CD4-positive, CD25-positive, alpha-beta regulatory T cell (primary cell): ENCODE measurements at regions not wholly inside any gene's neighbourhood (a gene's known extent, or its start where the extent isn't known, plus 50 kb on each side); places are given as distances from the start of the nearest gene placed in this dataset.
A peak's percentile ranks its signal among the peaks of the same experiment; 100 is the strongest.

Experiments used
- ATAC-seq, 2 donors: fragments of 150-1000 bp; cut with Tn5 transposase; one replicate each; pipeline ENCODE4 v1.10.0; 2021; ENCODE audit warnings: low read depth in 2 of 2, moderate number of reproducible peaks in 2 of 2, moderate library complexity in 1 of 2
- DNase-seq, 3 donors: peaks; one replicate each; pipeline versions ENCODE4 v3.0.0 to v3.0.0-alpha.2; 2012 to 2022; ENCODE audit warnings: mixed read lengths in 1 of 3
- H3K27ac ChIP-seq: one replicate; pipeline ENCODE4 v1.7.0; 2013; ENCODE audit warnings: mild to moderate bottlenecking, low read length; ENCODE audit not compliant: insufficient read depth, poor library complexity, severe bottlenecking
- H3K27me3 ChIP-seq: one replicate; pipeline ENCODE4 v1.7.0; 2013; ENCODE audit warnings: low read length; ENCODE audit not compliant: control insufficient read depth, insufficient read depth
- H3K36me3 ChIP-seq: one replicate; pipeline ENCODE4 v1.7.0; 2013; ENCODE audit warnings: mild to moderate bottlenecking, low read length, moderate library complexity; ENCODE audit not compliant: control insufficient read depth, insufficient read depth
- H3K4me1 ChIP-seq: 2 replicates; pipeline ENCODE4 v1.7.0; 2013; ENCODE audit warnings: mild to moderate bottlenecking, low read length; ENCODE audit not compliant: insufficient read depth, control insufficient read depth, poor library complexity, severe bottlenecking
- H3K4me3 ChIP-seq: one replicate; pipeline ENCODE4 v1.7.0; 2013; ENCODE audit warnings: low read depth, mild to moderate bottlenecking, low read length, moderate library complexity
- H3K9me3 ChIP-seq, 2 experiments: 1 replicate in 1 of 2; 2 replicates in 1 of 2; pipeline ENCODE4 v1.7.0; 2013; ENCODE audit warnings: low read length in 2 of 2, mild to moderate bottlenecking in 1 of 2, moderate library complexity in 1 of 2; ENCODE audit not compliant: control insufficient read depth in 2 of 2
- H3K27ac Mint-ChIP-seq, 3 donors: one replicate each; pipeline ENCODE4 v1.8.0; 2020 to 2022; ENCODE audit warnings: mild to moderate bottlenecking in 3 of 3, mixed read lengths in 3 of 3, moderate library complexity in 2 of 3
- H3K27me3 Mint-ChIP-seq: one replicate; pipeline ENCODE4 v1.8.0; 2022; ENCODE audit warnings: mild to moderate bottlenecking, mixed read lengths
- H3K36me3 Mint-ChIP-seq: one replicate; pipeline ENCODE4 v1.8.0; 2020; ENCODE audit warnings: mixed read lengths
- H3K4me1 Mint-ChIP-seq, 4 donors: one replicate each; pipeline ENCODE4 v1.8.0; 2020 to 2022; ENCODE audit warnings: mixed read lengths in 4 of 4, mild to moderate bottlenecking in 1 of 4
- H3K4me3 Mint-ChIP-seq, 4 donors: one replicate each; pipeline ENCODE4 v1.8.0; 2020 to 2022; ENCODE audit warnings: mild to moderate bottlenecking in 4 of 4, mixed read lengths in 4 of 4, moderate library complexity in 3 of 4
- H3K9me3 Mint-ChIP-seq, 7 donors: one replicate each; pipeline ENCODE4 v1.8.0; 2020 to 2022; ENCODE audit warnings: mixed read lengths in 7 of 7, mild to moderate bottlenecking in 3 of 7, moderate library complexity in 2 of 7

DNA sequence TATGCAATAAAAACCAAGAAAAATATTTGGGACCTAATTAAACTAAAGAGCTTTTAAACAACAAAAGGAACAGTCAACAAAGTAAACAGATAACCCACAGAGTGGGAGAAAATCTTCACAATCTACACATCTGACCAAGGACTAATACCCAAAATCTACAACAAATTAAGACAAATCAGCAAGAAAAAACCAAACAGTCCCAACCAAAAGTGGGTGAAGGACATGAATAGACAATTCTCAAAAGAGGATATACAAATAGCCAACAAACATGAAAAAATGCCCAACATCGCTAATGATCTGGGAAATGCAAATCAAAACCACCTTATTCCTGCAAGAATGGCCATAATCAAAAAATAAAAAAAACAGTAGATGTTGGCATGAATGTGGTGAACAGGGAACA is 250.1 kb downstream of the C1D start:
- DNase-seq (no peak), ATAC-seq (no peak)
- Mint-ChIP-seq H3K9me3 (peaks cover 0 to 15% (median 10%) of the 10 kb centered on the region in 7 donors), H3K27me3 (peaks cover under 1% of the 10 kb centered on the region), H3K4me3 (no peak overlapping the region), H3K4me1 (no peaks in the 10 kb centered on the region), H3K36me3 (peaks cover 4% of the 10 kb centered on the region), H3K27ac (no peak overlapping the region)
- H3K9me3 ChIP-seq = peaks cover 0 to 4% of the 10 kb centered on the region in 2 experiments
- no peaks in the 10 kb centered on the region for H3K4me1 ChIP-seq
- no peak overlapping the region for H3K27ac ChIP-seq
- H3K36me3 ChIP-seq = no peaks in the 10 kb centered on the region
- no peak overlapping the region for H3K4me3 ChIP-seq
- no peaks in the 10 kb centered on the region for H3K27me3 ChIP-seq

DNA sequence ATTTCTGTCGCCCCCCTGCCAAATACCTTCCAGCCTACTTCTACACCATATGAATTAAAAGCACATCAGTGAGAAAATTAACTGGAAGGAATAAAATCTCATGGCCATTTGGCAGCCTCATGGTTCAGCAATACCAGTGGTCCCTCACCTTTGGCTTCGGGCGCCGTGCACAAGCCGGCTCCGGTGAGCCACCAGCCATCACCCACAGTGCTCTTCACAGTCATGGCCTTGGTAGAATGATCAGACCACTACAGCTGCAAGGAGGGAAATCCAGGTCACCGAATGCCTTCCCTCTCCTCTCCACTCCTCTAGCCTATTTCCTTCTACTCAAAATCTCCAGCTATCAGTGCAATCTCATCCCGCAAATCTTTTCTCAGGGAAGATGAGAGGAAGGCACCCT is 239.1 kb downstream of the C1D start:
- Mint-ChIP-seq H3K4me1 (no peaks in the 10 kb centered on the region), H3K36me3 (no peaks in the 10 kb centered on the region), H3K27ac (no peak overlapping the region), H3K9me3 (peaks cover 0 to 5% (median 2%) of the 10 kb centered on the region in 7 donors), H3K4me3 (no peak overlapping the region), H3K27me3 (no peaks in the 10 kb centered on the region)
- Histone ChIP-seq H3K4me1 (no peaks in the 10 kb centered on the region), H3K4me3 (no peak overlapping the region), H3K27me3 (no peaks in the 10 kb centered on the region), H3K36me3 (no peaks in the 10 kb centered on the region), H3K27ac (no peak overlapping the region), H3K9me3 (no peaks in the 10 kb centered on the region)
- ATAC-seq (no peak), DNase-seq (no peak)

DNA sequence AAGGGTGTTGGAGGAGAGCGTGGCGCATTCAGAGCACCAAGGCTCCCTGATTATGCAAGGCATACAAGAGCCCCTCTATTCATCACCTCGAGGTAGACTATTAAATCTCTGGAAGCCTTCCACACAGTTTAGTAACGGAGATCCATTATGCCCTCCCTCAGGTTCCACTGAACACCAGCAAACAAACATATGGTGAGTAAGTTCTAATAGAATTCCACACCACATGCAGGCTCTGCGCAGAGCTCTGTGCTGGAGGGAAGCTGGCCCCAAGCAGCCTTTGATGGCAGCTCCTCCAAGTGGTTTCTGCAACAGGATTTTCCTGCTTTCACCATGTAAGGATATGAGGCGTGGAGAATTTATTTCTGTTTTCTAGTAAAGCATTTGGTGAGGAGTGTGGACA is 238.6 kb downstream of the C1D start:
- no peaks in the 10 kb centered on the region for H3K36me3 Mint-ChIP-seq
- no peaks in the 10 kb centered on the region for H3K27me3 Mint-ChIP-seq
- no peak overlapping the region for H3K27ac Mint-ChIP-seq
- H3K4me1 ChIP-seq = no peaks in the 10 kb centered on the region
- H3K4me3 Mint-ChIP-seq = no peak overlapping the region
- ATAC-seq (no peak), DNase-seq (no peak)
- peaks cover 0 to 5% (median 2%) of the 10 kb centered on the region in 7 donors for H3K9me3 Mint-ChIP-seq
- H3K27me3 ChIP-seq = no peaks in the 10 kb centered on the region
- H3K9me3 ChIP-seq = no peaks in the 10 kb centered on the region
- no peaks in the 10 kb centered on the region for H3K4me1 Mint-ChIP-seq
- no peak overlapping the region for H3K27ac ChIP-seq
- H3K4me3 ChIP-seq = no peak overlapping the region
- no peaks in the 10 kb centered on the region for H3K36me3 ChIP-seq

DNA sequence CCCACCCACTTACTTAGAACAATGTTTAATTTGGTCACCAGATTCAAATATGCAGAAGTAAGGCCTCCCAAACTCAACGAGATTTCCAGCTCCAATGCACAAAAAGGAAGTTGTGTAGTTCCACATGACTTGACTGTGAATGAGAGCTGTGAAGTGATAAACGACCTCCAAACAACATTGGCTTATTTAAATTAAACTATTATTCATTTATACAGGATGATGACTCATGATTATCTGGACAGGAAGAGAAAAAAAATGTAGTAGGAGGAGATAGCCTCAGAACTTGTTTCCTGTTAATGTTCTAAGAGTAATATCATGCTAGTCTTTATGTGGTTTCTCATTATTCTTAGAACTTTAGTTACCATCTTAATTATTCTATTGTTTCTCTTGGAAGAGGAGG is 237.3 kb downstream of the C1D start:
- Histone ChIP-seq H3K9me3 (no peaks in the 10 kb centered on the region), H3K4me3 (no peak overlapping the region), H3K36me3 (no peaks in the 10 kb centered on the region), H3K4me1 (no peaks in the 10 kb centered on the region), H3K27me3 (no peaks in the 10 kb centered on the region), H3K27ac (no peak overlapping the region)
- Mint-ChIP-seq H3K27me3 (no peaks in the 10 kb centered on the region), H3K9me3 (peaks cover 0 to 5% (median 2%) of the 10 kb centered on the region in 7 donors), H3K4me1 (no peaks in the 10 kb centered on the region), H3K4me3 (no peak overlapping the region), H3K27ac (no peak overlapping the region), H3K36me3 (no peaks in the 10 kb centered on the region)
- no peak for ATAC-seq
- DNase-seq = peak in 1 of 3 donors; percentile 9

- no peak overlapping the region for H3K4me3 Mint-ChIP-seq
- no peak for DNase-seq
- H3K27me3 ChIP-seq = no peaks in the 10 kb centered on the region
- H3K27ac ChIP-seq = no peak overlapping the region
- no peak overlapping the region for H3K27ac Mint-ChIP-seq
- no peaks in the 10 kb centered on the region for H3K36me3 ChIP-seq
- H3K4me3 ChIP-seq = no peak overlapping the region
- ATAC-seq = no peak
- no peaks in the 10 kb centered on the region for H3K4me1 ChIP-seq
- H3K9me3 ChIP-seq = no peaks in the 10 kb centered on the region
- H3K4me1 Mint-ChIP-seq = no peaks in the 10 kb centered on the region
- peaks cover 0 to 7% (median 3%) of the 10 kb centered on the region in 7 donors for H3K9me3 Mint-ChIP-seq
- no peaks in the 10 kb centered on the region for H3K36me3 Mint-ChIP-seq
- no peaks in the 10 kb centered on the region for H3K27me3 Mint-ChIP-seq
These were observed 234.7 kb downstream of the C1D start for GRCh38 chr2:67828066-67828465.

DNA sequence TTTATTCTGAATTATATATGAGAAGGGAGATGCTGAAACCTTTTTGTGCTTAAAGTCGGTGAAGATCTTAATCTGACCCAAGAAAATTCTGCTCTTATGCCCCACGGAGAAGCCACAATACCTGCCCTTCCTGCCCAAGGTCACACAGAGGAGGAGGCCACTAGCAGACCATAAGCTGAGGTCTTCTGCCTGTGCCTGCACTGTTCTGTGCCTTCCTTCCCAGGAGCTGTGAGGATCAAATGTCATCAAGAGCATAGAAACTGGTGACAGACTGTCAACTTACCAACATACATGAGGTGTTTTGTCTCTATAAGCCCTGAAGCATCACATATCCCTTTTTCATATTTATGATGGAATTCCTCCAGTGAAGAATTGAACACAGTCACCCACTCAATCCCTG is 233.3 kb downstream of the C1D start:
- Mint-ChIP-seq H3K4me1 (no peaks in the 10 kb centered on the region), H3K4me3 (no peak overlapping the region), H3K9me3 (peaks cover 0 to 7% (median 3%) of the 10 kb centered on the region in 7 donors), H3K27ac (no peak overlapping the region), H3K36me3 (no peaks in the 10 kb centered on the region), H3K27me3 (no peaks in the 10 kb centered on the region)
- no peak overlapping the region for H3K27ac ChIP-seq
- no peaks in the 10 kb centered on the region for H3K4me1 ChIP-seq
- H3K36me3 ChIP-seq = no peaks in the 10 kb centered on the region
- H3K27me3 ChIP-seq = no peaks in the 10 kb centered on the region
- H3K9me3 ChIP-seq = no peaks in the 10 kb centered on the region
- H3K4me3 ChIP-seq = no peak overlapping the region
- DNase-seq = no peak
- ATAC-seq = no peak

DNA sequence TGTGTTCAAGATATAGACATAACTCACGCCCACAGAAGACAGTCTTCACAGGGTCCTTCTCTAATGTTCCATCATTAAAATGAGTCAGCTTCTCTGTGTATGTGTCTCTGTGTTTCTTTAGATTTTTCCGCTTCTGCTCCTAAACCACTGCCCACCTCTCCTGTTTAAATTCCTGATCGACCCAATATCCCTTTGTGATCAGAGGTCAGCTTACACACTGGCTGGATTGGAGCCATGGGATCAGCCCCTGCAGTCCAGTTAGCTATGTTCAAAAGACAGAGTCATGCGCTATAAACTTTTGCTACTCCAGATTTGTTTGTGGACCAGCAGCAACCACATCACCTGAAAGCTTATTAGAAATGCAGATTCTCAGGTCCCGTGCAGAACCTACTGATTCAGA is 229.2 kb downstream of the C1D start:
- no peak for DNase-seq
- Mint-ChIP-seq H3K9me3 (peaks cover 0 to 4% (median 0%) of the 10 kb centered on the region in 7 donors), H3K36me3 (no peaks in the 10 kb centered on the region), H3K4me3 (no peak overlapping the region), H3K4me1 (no peaks in the 10 kb centered on the region), H3K27ac (no peak overlapping the region), H3K27me3 (no peaks in the 10 kb centered on the region)
- Histone ChIP-seq H3K9me3 (no peaks in the 10 kb centered on the region), H3K4me1 (no peaks in the 10 kb centered on the region), H3K27ac (no peak overlapping the region), H3K4me3 (no peak overlapping the region), H3K27me3 (no peaks in the 10 kb centered on the region), H3K36me3 (no peaks in the 10 kb centered on the region)
- no peak for ATAC-seq

- Histone ChIP-seq H3K27me3 (no peaks in the 10 kb centered on the region), H3K4me3 (no peak overlapping the region), H3K36me3 (no peaks in the 10 kb centered on the region), H3K27ac (no peak overlapping the region), H3K4me1 (no peaks in the 10 kb centered on the region), H3K9me3 (no peaks in the 10 kb centered on the region)
- no peak for DNase-seq
- ATAC-seq = no peak
- H3K27ac Mint-ChIP-seq = no peak overlapping the region
- no peak overlapping the region for H3K4me3 Mint-ChIP-seq
- H3K4me1 Mint-ChIP-seq = no peaks in the 10 kb centered on the region
- peaks cover 3% of the 10 kb centered on the region for H3K27me3 Mint-ChIP-seq
- peaks cover 0 to 4% (median 0%) of the 10 kb centered on the region in 7 donors for H3K9me3 Mint-ChIP-seq
- no peaks in the 10 kb centered on the region for H3K36me3 Mint-ChIP-seq
These were observed 228.3 kb downstream of the C1D start for GRCh38 chr2:67834482-67834881.
